Stomach (tissue), 4 donors: ENCODE measurements at regions not wholly inside any gene's neighbourhood (a gene's known extent, or its start where the extent isn't known, plus 50 kb on each side); places are given as distances from the start of the nearest gene placed in this dataset.

Source experiments
- CTCF ChIP-seq, 7 experiments: fragments of 450-650 bp in 4 of 7; fragments of 200-600 bp in 3 of 7; sonication (generic) in 3 of 7; IDR thresholded peaks; one replicate each; pipeline ENCODE4 v1.5.1; 2016 to 2019; ENCODE audit warnings: antibody characterized with exemption in 7 of 7, control low read depth in 2 of 7, mild to moderate bottlenecking in 1 of 7
- POLR2A ChIP-seq, 4 donors: fragments of 450-650 bp; IDR thresholded peaks; one replicate each; pipeline ENCODE4 v1.6.1; 2016; ENCODE audit warnings: antibody characterized with exemption in 4 of 4, control low read depth in 2 of 4, mild to moderate bottlenecking in 1 of 4, moderate library complexity in 1 of 4

GRCh38 chr4:22246847-22247246, 269.0 kb downstream of the ADGRA3 start:
- no peak for TF ChIP-seq CTCF (IDR thresholded peaks at IDR 0.05)
- TF ChIP-seq POLR2A (IDR thresholded peaks at IDR 0.05): no peak
